GM23338 (cell line): ENCODE measurements at regions not wholly inside any gene's neighbourhood (a gene's known extent, or its start where the extent isn't known, plus 50 kb on each side); places are given as distances from the start of the nearest gene placed in this dataset.

ENCODE experiments used
- CREB1 ChIP-seq: fragments of 250-450 bp; sonication (Bioruptor Pico); IDR thresholded peaks from 2 replicates; pipeline ENCODE4 v1.5.0; 2020; ENCODE audit warnings: low read depth, mild to moderate bottlenecking, moderate library complexity
- EZH2 ChIP-seq: fragments of 200-600 bp; sonication (generic); IDR thresholded peaks from one replicate; pipeline ENCODE4 v1.8.0; 2017; ENCODE audit warnings: antibody characterized with exemption, mild to moderate bottlenecking, low read depth; ENCODE audit not compliant: unreplicated experiment
- EZH2phosphoT487 ChIP-seq: fragments of 200-600 bp; sonication (generic); IDR thresholded peaks from one replicate; pipeline ENCODE4 v1.8.1; 2018; ENCODE audit warnings: antibody characterized with exemption; ENCODE audit not compliant: unreplicated experiment
- JUNB ChIP-seq: IDR thresholded peaks from one replicate; pipeline ENCODE4 v1.6.1; 2016; ENCODE audit warnings: antibody characterized with exemption; ENCODE audit not compliant: unreplicated experiment
- POLR2AphosphoS5 ChIP-seq: IDR thresholded peaks from 2 replicates; pipeline ENCODE4 v1.6.1; 2016; ENCODE audit warnings: antibody characterized with exemption, low read depth
- ZNF114 ChIP-seq: fragments of 250-450 bp; sonication (Bioruptor Pico); IDR thresholded peaks from 2 replicates; pipeline ENCODE4 v1.5.0; 2020; ENCODE audit warnings: mild to moderate bottlenecking, moderate library complexity
- TF ChIP-seq, protein P1 (sequence below), 2 experiments: fragments of 200-600 bp in 1 of 2; sonication (generic) in 1 of 2; conservative IDR thresholded peaks; 2 replicates each; pipeline versions ENCODE4 v1.5.1 to v1.6.1; 2016 to 2017; ENCODE audit warnings: antibody characterized with exemption in 2 of 2, low read depth in 2 of 2, mild to moderate bottlenecking in 2 of 2, moderate library complexity in 1 of 2
- TF ChIP-seq, protein P2 (sequence below): IDR thresholded peaks from one replicate; pipeline ENCODE4 v1.6.1; 2018; ENCODE audit warnings: antibody characterized with exemption; ENCODE audit not compliant: unreplicated experiment

DNA sequence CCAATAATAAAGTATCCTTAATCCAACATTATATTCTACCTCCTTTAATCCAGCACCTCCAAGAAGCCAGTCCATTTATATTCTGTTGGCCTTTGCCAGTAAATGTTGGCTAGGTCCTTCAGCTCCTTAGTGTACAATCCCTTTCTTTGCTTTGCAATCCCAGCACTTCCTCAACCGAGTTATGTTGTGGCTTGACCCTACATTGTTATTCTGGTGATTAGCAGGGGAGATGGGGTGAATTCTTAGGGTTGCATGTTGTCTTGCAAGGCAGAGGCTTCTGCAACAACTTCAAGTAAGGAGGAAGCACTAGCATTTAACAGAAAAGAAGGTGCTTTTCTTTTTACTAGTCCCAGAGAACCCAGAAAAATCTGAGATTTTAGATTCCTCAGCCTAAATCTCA, 127.2 kb downstream of the CD47 start:
- TF ChIP-seq, protein P1, sequence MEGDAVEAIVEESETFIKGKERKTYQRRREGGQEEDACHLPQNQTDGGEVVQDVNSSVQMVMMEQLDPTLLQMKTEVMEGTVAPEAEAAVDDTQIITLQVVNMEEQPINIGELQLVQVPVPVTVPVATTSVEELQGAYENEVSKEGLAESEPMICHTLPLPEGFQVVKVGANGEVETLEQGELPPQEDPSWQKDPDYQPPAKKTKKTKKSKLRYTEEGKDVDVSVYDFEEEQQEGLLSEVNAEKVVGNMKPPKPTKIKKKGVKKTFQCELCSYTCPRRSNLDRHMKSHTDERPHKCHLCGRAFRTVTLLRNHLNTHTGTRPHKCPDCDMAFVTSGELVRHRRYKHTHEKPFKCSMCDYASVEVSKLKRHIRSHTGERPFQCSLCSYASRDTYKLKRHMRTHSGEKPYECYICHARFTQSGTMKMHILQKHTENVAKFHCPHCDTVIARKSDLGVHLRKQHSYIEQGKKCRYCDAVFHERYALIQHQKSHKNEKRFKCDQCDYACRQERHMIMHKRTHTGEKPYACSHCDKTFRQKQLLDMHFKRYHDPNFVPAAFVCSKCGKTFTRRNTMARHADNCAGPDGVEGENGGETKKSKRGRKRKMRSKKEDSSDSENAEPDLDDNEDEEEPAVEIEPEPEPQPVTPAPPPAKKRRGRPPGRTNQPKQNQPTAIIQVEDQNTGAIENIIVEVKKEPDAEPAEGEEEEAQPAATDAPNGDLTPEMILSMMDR (conservative IDR thresholded peaks at IDR 0.05; ENCODE audit: low read depth in 2 of 2), result no peak
- TF ChIP-seq EZH2phosphoT487 (no peak), EZH2 (no peak), CREB1 (no peak), POLR2AphosphoS5 (no peak), JUNB (no peak), ZNF114 (CRISPR knock-in tag) (no peak)
- TF ChIP-seq, protein P2, sequence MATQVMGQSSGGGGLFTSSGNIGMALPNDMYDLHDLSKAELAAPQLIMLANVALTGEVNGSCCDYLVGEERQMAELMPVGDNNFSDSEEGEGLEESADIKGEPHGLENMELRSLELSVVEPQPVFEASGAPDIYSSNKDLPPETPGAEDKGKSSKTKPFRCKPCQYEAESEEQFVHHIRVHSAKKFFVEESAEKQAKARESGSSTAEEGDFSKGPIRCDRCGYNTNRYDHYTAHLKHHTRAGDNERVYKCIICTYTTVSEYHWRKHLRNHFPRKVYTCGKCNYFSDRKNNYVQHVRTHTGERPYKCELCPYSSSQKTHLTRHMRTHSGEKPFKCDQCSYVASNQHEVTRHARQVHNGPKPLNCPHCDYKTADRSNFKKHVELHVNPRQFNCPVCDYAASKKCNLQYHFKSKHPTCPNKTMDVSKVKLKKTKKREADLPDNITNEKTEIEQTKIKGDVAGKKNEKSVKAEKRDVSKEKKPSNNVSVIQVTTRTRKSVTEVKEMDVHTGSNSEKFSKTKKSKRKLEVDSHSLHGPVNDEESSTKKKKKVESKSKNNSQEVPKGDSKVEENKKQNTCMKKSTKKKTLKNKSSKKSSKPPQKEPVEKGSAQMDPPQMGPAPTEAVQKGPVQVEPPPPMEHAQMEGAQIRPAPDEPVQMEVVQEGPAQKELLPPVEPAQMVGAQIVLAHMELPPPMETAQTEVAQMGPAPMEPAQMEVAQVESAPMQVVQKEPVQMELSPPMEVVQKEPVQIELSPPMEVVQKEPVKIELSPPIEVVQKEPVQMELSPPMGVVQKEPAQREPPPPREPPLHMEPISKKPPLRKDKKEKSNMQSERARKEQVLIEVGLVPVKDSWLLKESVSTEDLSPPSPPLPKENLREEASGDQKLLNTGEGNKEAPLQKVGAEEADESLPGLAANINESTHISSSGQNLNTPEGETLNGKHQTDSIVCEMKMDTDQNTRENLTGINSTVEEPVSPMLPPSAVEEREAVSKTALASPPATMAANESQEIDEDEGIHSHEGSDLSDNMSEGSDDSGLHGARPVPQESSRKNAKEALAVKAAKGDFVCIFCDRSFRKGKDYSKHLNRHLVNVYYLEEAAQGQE, result no peak
